HG03558 (cell line): ENCODE measurements at regions not wholly inside any gene's neighbourhood (a gene's known extent, or its start where the extent isn't known, plus 50 kb on each side); places are given as distances from the start of the nearest gene placed in this dataset.
"Not testable (repeated sequence)": the region's sequence is repeated elsewhere in the genome, so short reads cannot be mapped to it uniquely, and the experiment has no call there.

Source experiments
- ATAC-seq: cut with Tn5 transposase; IDR thresholded peaks from one replicate; pipeline ENCODE4 v1.9.1; 2021; ENCODE audit warnings: moderate number of reproducible peaks; ENCODE audit not compliant: unreplicated experiment; ENCODE audit errors: extremely low read depth

- no peak for ATAC-seq
Observed at GRCh38 chr3:160047876-160048275, 59.2 kb downstream of the IL12A start.

DNA sequence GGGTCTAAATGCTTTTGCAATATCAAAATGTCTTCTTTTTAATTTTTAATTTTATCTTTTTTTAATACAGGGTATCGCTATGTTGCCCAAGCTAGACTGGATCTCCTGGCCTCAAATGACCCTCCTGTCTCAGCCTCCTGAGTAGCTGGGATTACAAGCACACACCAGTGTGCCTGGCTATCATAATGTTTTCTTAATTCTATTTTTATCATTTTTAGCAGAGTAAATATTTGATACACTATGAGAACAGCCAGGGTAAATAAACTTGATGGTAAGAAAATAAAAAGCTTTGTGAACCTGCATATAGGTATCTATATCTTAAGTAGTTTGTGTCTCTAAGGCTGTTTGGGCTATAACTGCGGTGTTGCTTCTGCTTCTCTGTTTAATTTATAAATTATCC, 60.4 kb downstream of the IL12A start:
- ATAC-seq = no peak

GRCh38 chr3:160049565-160049964, 60.9 kb downstream of the IL12A start:
- ATAC-seq = no peak

GRCh38 chr3:160049988-160050387, 61.4 kb downstream of the IL12A start:
- ATAC-seq = no peak

DNA sequence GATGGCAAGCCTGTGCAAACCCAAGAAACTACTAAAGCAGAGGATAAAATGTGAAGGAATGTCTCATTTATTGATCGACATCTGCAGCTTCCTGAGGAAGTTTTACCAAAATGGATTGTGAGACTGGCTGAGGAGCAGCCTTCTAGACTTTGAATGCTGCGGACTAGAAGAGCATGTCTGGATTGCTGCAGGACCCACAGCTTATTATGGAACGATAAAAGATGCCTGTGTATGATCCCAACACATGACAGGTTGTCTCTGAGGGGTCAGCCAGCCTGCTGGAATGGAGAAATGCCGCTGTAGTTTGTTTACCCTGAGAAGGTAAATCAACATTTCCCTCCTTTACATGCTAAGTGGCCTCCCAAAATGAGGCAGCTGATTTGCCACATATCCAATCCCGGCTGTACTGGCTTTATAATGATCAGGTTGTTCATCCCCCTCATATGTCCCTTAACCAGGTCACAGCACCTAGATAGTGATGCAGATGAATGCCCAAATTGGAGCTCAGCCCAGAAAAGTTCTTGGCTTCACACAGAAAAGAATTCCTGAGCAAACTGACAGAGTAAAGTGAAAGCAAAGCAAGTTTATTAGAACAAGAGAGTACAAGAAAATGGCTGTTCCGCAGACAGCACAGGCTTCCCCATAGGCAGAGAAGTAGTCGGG, 63.9 kb downstream of the IL12A start:
- ATAC-seq = no peak

DNA sequence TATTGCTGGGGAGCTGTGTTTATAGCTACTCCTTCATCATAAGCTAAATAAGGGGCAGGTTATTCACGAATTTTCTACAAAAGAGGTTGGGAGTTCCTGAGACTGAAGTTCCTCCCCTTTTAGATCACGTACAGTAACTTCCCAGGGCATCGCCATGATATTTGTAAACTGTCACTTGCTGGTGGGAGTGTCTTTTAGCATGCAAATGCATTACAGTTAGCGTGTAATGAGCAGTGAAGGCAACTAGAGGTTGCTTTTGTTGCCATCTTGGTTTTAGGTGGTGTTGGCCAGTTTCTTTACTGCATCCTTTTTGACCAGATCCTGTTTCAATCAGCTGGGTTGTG, 64.4 kb downstream of the IL12A start:
- ATAC-seq = no peak

DNA sequence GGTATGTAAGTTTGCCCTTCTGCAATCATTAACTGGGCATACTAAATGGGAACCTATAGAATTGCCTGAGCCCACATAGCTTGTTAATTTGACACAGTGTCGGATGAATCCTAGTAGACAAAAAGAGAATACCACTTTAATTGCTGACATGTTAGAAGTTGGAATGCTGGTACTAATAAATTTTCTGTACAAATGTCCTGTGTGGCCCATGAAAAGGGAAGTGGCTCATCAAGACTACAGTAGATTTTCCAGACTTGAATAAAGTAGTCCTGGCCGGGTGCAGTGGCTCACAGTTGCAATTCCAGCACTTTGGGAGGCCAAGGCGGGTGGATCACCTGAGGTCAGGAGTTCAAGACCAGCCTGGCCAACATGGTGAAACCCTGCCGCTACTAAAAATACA, 66.2 kb downstream of the IL12A start:
- ATAC-seq = not testable (repeated sequence)

GRCh38 chr3:160055659-160056058, 67.0 kb downstream of the IL12A start:
- ATAC-seq = no peak

DNA sequence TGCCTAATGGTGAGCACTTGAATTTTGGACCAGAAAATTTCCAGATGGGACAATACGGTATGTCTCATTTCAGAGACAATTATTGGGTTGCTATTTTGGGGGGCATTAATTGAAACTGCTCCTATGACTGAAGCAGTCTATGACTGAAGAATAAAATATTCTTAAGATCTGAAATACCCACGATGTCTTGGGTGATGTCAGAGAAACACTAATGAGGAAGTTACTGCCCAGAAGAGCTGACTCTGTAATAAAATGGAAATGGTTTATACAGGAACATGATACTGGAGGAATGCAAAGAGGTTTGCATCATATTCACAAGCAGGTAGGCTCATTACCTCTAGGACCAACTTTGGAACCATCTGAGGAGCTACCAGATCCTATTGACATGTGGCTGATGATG, 68.7 kb downstream of the IL12A start:
- ATAC-seq = no peak

DNA sequence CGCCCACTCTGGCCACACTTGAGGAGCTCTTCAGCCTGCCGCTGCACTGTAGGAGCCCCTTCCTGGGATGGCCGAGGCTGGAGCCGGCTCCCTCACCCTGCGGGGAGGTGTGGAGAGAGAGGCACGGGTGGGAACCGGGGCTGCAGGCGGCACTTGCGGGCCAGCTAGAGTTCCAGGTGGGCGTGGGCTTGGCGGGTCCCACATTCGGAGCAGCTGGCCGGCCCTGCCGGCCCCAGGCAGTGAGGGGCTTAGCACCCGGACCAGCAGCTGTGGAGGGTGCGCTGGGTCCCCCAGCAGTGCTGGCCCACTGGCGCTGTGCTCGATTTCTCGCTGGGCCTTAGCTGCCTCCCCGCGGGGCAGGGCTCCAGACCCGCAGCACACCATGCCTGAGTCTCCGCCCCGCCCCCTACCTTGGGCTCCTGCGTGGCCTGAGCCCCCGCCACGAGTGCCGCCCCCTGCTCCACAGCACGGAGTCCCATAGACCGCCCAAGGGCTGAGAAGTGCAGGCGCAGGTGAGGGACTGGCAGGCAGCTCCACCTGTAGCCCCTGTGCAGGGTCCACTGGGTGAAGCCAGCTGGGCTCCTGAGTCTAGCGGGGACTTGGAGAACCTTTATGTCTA, 71.9 kb downstream of the IL12A start:
- no peak for ATAC-seq

- no peak for ATAC-seq
Observed at GRCh38 chr3:160061525-160061924, 72.9 kb downstream of the IL12A start.

GRCh38 chr3:160065282-160065681, 76.6 kb downstream of the IL12A start:
- ATAC-seq = no peak

- no peak for ATAC-seq
Observed at GRCh38 chr3:160065786-160066185, 77.2 kb downstream of the IL12A start.

- no peak for ATAC-seq
Observed at GRCh38 chr3:160069986-160070385, 81.4 kb downstream of the IL12A start.

GRCh38 chr3:160076519-160076918, 87.9 kb downstream of the IL12A start:
- ATAC-seq = no peak

GRCh38 chr3:160078533-160078932, 89.9 kb downstream of the IL12A start:
- no peak for ATAC-seq

GRCh38 chr3:160081958-160082533, 93.4 kb downstream of the IL12A start:
- ATAC-seq = no peak

DNA sequence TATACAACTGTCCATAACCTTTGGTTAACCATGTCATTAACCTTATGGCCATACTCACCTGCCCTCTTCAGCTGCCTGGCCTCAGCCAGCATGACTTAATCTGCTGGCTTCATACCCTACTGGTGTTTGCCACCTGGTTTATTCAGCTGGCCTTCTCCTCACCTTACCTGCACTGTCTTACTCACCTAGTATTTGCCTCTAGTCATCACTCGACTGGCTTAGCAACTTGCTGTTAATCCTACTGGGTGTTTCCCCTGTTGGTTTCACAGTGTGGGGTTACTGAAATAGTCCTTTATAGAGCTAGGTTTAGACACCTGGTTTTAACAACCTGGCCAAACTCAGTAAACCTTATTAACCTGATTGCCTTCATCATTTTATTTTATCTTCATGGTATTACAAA, 96.4 kb downstream of the IL12A start:
- ATAC-seq = no peak

GRCh38 chr3:160088492-160089137, 100.0 kb downstream of the IL12A start:
- no peak for ATAC-seq

- ATAC-seq = no peak
Observed at GRCh38 chr3:160090653-160091052, 102.0 kb downstream of the IL12A start.

DNA sequence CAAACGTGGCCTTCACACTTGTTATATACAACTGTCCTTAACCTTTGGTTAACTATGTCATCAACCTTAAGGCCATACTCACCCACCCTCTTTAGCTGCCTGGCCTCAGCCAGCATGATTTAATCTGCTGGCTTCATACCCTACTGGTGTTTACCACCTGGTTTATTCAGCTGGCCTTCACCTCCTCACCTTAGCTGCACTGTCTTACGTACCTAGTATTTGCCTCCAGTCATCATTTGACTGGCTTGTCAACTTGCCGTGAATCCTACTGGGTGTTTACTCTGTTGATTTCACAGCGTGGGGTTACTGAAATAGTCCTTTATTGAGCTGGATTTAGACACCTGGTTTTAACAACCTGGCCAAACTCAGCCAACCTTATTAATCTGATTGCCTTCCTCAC, 102.8 kb downstream of the IL12A start:
- ATAC-seq = no peak

DNA sequence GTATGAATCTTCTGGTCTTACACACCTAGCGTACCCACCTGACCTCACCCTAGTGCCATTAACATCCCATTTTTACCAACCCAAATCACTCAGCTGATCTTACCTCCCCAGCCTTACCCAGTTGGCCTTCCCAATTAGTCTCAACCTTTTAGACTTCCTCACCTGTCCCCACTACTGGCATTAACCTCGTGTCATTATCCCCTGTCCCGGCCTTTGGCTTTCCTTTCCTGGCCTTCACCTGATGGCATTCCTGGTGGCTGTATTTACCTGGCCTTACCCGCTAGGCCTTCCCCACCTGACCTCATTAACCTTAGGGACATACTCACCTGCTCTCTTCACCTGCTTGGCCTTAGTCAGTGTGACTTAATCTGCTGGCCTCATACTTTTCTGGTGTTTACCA, 104.1 kb downstream of the IL12A start:
- no peak for ATAC-seq
